Inflammatory macrophage treated with lipopolysaccharide for 1 hour (primary cell): ENCODE measurements at regions not wholly inside any gene's neighbourhood (a gene's known extent, or its start where the extent isn't known, plus 50 kb on each side); places are given as distances from the start of the nearest gene placed in this dataset.

Experiments
- DNase-seq, 2 donors: peaks; one replicate each; pipeline ENCODE4 v3.0.0-alpha.2; 2020 to 2022

GRCh38 chr5:35312267-35312666, 82.0 kb upstream of the PRLR start:
- DNase-seq: no peak

GRCh38 chr5:35309365-35310130, 79.3 kb upstream of the PRLR start:
- no peak for DNase-seq

DNA sequence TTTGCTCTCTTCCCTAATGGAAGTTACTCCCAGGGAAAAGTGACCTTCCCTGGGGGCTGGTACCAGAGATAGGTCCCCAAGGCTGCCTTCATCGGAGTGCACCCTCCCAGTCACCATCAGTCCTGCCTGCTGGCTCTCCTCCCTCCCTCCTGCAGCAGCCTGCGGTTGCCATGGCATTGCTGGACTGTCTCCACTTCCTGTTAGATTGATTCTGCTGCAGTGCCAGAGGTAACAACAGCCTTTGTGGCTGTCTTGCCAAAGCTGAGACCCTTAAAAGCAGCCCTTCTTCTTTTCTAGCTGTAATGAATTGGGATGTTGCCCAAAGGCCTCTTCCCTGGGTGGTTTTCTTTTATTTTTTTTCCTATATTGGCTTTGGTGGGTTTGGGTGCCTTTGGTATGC, 78.1 kb upstream of the PRLR start:
- DNase-seq: no peak

DNA sequence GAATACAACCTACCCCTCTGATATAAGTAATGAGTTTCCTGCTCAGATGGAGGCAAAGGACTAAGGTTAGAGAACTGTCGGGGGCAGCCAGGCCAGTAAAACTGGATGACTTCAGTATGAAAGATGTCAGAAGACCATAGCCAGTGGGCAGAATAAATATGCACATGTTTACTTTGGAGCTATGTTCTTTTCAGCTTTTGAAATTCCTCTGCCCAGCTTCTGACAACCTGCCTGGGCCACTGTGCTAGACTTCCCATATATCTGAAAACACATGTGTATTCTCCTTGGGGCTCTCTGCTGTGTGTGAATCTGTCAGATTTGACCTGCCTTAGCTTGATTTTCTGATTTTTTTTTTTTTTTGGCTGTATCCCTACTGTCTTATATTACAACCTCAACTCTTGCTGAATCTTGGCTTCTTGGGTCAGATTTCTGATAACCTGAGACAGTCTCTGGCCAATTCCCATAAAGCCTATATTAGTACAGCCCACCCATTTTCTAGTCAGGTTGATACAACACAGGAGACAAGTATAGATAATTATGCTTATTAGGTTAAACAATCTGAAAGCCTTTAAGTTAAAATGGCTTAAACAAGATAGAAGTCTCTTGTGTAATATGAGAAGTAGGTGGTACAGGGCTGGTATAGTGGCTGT, 76.6 kb upstream of the PRLR start:
- no peak for DNase-seq

DNA sequence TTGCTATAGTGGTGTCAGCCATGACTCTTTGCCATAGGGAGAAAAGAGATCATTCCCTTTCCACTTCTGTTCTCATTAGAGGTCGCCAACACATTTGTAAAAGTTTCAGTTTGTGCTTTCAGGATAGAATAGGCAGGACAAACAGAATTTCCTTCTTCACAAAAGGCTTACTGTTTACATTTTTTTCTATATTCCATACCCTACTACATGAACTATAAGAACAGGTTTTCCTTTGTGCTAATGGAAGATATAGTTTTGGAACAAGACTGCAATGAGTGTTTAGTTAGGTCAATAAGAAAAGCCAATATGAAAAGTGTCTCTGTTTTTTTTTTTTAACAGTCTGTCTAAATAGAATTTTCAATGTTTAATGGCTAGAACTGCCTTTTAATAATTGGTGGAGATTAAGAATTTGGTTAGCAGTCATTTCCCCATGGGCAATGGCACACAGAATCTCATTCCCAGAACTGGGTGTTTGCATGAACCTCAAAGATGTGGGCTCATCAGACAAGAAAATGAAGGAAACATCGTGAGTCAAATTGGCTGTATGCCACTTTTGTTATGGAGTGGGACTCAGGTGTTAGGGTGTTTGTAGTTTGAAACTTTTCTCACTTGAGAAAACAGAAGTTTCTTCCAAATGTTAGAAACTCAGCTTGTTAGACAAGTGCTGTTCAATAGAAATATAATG, 75.2 kb upstream of the PRLR start:
- DNase-seq: no peak

DNA sequence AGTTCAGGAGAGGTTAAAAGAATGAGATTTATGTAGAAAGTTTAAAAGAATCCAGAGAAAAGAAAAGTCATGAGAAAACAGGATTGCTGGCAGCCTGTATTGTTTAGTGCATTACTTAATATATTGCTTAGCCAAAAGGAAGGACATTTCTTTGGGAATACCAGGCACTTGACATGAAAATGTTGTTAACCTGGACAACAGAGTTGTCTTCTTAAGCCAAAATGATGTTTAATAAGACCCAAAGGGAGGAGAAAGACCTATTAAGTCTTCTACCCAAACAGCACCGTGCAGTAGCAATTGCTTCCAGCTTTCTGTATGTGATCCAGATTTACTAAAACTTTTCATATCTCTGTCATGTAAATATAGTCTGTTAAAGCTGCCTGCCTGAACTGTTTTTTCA, 74.0 kb upstream of the PRLR start:
- no peak for DNase-seq

DNA sequence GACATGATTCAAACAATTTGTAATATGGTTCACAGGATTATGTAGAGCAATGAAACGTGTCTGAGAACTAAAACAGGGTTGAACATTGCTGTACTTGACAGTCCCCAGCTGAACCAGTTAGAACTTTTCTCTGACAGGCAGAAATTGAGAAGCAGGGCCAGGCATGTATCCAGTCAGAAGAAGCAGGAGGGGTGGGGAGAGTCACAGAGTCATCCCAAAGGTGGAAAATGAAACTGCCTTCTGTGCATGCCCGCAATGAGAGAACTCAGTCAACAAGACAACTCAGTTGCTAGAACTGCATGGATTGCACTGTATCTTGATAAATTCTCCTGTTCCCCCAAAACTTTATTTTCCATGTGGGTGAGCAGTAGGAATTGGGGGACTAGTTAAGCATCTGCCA, 72.9 kb upstream of the PRLR start:
- no peak for DNase-seq

GRCh38 chr5:35302544-35302943, 72.3 kb upstream of the PRLR start:
- no peak for DNase-seq

DNA sequence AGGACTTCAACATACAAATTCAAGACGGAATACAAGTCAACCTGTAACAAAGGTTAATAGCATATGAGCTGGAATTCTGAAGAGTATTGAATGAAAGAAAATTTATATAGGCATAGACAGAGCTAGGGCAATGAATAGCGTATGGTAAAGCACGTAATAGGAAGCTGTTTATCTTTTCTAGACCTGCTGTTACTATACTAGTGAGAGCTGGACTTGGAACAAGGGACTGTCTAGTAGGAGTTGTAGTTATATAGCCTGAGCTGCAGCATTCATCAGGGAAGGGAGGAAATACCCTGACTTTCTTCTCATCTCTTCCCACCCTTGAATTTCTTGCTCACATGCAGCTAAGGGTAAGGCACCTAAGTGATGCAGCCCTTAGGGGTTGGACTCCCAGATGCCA, 67.5 kb upstream of the PRLR start:
- no peak for DNase-seq

GRCh38 chr5:35294976-35295375, 64.7 kb upstream of the PRLR start:
- no peak for DNase-seq

- no peak for DNase-seq
These were observed 63.7 kb upstream of the PRLR start for GRCh38 chr5:35294017-35294416.

DNA sequence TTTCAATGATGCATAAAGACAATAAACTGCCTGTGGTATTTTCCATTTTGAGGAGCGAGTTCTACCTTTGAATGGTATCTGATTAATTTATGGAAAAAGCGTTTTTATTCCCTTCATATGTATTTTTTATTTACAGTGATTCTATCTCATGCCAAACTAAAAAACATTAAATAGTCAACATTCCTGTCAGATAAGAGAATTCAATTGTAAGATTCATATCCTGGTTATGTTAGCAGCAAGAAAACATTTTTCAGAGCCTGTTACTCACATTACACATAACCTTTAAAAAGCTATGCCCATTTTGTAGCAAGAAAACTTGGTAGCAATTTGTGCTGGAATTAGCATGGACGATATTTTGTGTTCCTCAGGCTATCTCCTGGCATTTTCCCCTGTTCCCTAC, 55.1 kb upstream of the PRLR start:
- no peak for DNase-seq

GRCh38 chr5:35285011-35285410, 54.7 kb upstream of the PRLR start:
- DNase-seq: no peak

- no peak for DNase-seq
These were observed 54.1 kb upstream of the PRLR start for GRCh38 chr5:35284364-35284763.

DNA sequence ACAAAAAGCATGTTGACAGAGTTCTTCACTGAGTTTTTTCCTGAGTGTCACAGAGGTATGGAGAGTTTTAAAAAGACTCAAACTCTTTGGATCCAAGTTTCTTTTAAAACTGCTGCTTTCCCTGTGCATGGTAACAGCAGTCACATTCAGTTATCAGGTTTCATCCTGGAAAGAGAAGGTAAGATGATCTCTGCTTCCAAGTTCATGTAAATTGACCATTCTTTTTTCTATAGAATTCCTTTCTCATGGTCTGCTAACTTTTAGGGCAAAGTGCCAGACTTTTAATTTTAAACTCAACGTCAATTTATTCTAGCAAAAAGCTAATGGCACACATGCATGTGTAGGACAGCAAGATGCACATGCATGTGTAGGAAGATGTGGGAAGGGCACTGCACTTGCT, 52.5 kb upstream of the PRLR start:
- DNase-seq: no peak

GRCh38 chr5:35281613-35282012, 51.3 kb upstream of the PRLR start:
- DNase-seq: no peak
